Kidney (tissue), 13 donors: ENCODE measurements at regions not wholly inside any gene's neighbourhood (a gene's known extent, or its start where the extent isn't known, plus 50 kb on each side); places are given as distances from the start of the nearest gene placed in this dataset.

Experiments used
- DNase-seq, 5 donors: peaks; one replicate each; pipeline ENCODE4 v3.0.0-alpha.2; 2013 to 2020
- FAIRE-seq: peaks from 2 replicates; lab custom pipeline; 2012; peaks lifted over from hg19 to GRCh38; lab: Jason Lieb, UNC
- H3K27ac ChIP-seq, 2 donors: one replicate each; pipeline ENCODE4 v1.7.0; 2013; ENCODE audit warnings: low read depth in 2 of 2, low read length in 2 of 2, inconsistent platforms in 1 of 2
- H3K27me3 ChIP-seq: one replicate; pipeline ENCODE4 v1.7.1; 2013; ENCODE audit warnings: low read length, inconsistent platforms; ENCODE audit not compliant: control insufficient read depth, insufficient read depth
- H3K36me3 ChIP-seq, 3 donors: one replicate each; pipeline versions ENCODE4 v1.7.0 to v1.7.1; 2013; ENCODE audit warnings: low read length in 3 of 3, control low read depth in 1 of 3, inconsistent platforms in 1 of 3; ENCODE audit not compliant: insufficient read depth in 3 of 3, control insufficient read depth in 2 of 3
- H3K4me1 ChIP-seq, 3 donors: one replicate each; pipeline versions ENCODE4 v1.7.0 to v1.7.1; 2013; ENCODE audit warnings: low read length in 3 of 3, inconsistent platforms in 1 of 3, low read depth in 1 of 3; ENCODE audit not compliant: control insufficient read depth in 2 of 3, insufficient read depth in 2 of 3
- H3K4me3 ChIP-seq, 3 donors: one replicate each; pipeline versions ENCODE4 v1.7.0 to v1.8.1; 2013; ENCODE audit warnings: low read length in 3 of 3, control low read depth in 1 of 3, inconsistent platforms in 1 of 3
- H3K9ac ChIP-seq, 3 donors: one replicate each; pipeline versions ENCODE4 v1.7.0 to v1.7.1; 2013; ENCODE audit warnings: low read length in 3 of 3, control low read depth in 1 of 3, inconsistent platforms in 1 of 3
- H3K9me3 ChIP-seq, 3 donors: one replicate each; pipeline versions ENCODE4 v1.7.0 to v1.7.1; 2013; ENCODE audit warnings: low read length in 3 of 3, control low read depth in 1 of 3, inconsistent platforms in 1 of 3; ENCODE audit not compliant: control insufficient read depth in 2 of 3, insufficient read depth in 1 of 3
- intact Hi-C: fragments of 100-400 bp; cut with DNase I; formaldehyde crosslinking; loops from one replicate; pipeline ENCODE4 v1.11.1; 2022
- TF ChIP-seq, protein P1 (sequence below): IDR thresholded peaks from 3 replicates; pipeline ENCODE4 v1.5.1; 2012; ENCODE audit warnings: mild to moderate bottlenecking, moderate library complexity, borderline replicate concordance; ENCODE audit not compliant: insufficient read depth; ENCODE audit errors: extremely low read depth
- donor health status: control.
- donor health status: control.
- donor health status: control.
- donor health status: control.
- donor health status: control.
- donor health status: DM: yes; HTN: yes; CAD: no.
- donor health status: Normal renal cell carcinoma (clear cell type).

- H3K9me3 ChIP-seq = no peaks in the 10 kb centered on the region
- FAIRE-seq (no peak), DNase-seq (no peak)
- no peak overlapping the region for H3K9ac ChIP-seq
- H3K27me3 ChIP-seq = no peaks in the 10 kb centered on the region
- intact Hi-C loops = no loop called here
- H3K4me3 ChIP-seq = no peak overlapping the region
- no peaks in the 10 kb centered on the region for H3K4me1 ChIP-seq
- no peaks in the 10 kb centered on the region for H3K36me3 ChIP-seq
- TF ChIP-seq, protein P1, sequence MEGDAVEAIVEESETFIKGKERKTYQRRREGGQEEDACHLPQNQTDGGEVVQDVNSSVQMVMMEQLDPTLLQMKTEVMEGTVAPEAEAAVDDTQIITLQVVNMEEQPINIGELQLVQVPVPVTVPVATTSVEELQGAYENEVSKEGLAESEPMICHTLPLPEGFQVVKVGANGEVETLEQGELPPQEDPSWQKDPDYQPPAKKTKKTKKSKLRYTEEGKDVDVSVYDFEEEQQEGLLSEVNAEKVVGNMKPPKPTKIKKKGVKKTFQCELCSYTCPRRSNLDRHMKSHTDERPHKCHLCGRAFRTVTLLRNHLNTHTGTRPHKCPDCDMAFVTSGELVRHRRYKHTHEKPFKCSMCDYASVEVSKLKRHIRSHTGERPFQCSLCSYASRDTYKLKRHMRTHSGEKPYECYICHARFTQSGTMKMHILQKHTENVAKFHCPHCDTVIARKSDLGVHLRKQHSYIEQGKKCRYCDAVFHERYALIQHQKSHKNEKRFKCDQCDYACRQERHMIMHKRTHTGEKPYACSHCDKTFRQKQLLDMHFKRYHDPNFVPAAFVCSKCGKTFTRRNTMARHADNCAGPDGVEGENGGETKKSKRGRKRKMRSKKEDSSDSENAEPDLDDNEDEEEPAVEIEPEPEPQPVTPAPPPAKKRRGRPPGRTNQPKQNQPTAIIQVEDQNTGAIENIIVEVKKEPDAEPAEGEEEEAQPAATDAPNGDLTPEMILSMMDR = no peak
- no peak overlapping the region for H3K27ac ChIP-seq
Observed at GRCh38 chr11:76287227-76287626, 80.9 kb upstream of the WNT11 start.

- no peak overlapping the region for H3K4me3 ChIP-seq
- no peak overlapping the region for H3K27ac ChIP-seq
- H3K36me3 ChIP-seq = no peaks in the 10 kb centered on the region
- H3K27me3 ChIP-seq = no peaks in the 10 kb centered on the region
- no peak overlapping the region for H3K9ac ChIP-seq
- H3K9me3 ChIP-seq = no peaks in the 10 kb centered on the region
- no peaks in the 10 kb centered on the region for H3K4me1 ChIP-seq
- TF ChIP-seq, protein P1 = no peak
- no peak for DNase-seq
- intact Hi-C loops = no loop called here
- FAIRE-seq = no peak
Observed at GRCh38 chr11:76285397-76286104, 79.2 kb upstream of the WNT11 start.

DNA sequence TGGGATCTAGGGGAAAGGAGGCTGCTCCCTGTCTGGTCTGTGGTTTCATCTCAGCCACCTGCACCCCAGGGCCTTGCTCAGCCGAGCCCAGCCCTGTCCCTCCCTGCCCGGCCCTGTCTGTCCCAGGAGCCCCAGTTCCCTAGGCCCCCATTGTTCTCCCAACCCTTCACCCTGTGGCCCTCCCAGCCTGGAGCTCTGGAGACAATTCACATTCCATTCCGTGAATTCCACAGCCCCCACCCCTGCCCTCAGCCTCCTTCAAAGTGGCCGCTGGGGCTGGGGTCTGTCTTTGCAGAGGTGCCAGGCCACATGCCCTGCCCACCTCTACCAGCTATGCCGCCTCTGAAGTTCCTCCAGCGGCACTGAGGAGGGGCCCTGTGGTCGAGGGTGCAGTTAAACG lies 77.9 kb upstream of the WNT11 start:
- intact Hi-C loops = no loop called here

More for the DNA sequence above, 77.9 kb upstream of the WNT11 start:
- Histone ChIP-seq H3K9me3 (no peaks in the 10 kb centered on the region), H3K4me1 (no peaks in the 10 kb centered on the region), H3K27ac (no peak overlapping the region), H3K27me3 (no peaks in the 10 kb centered on the region), H3K9ac (no peak overlapping the region), H3K36me3 (no peaks in the 10 kb centered on the region), H3K4me3 (no peak overlapping the region)
- TF ChIP-seq, protein P1 = no peak
- FAIRE-seq (no peak), DNase-seq (no peak)
